Transverse colon (tissue), 3 donors: ENCODE measurements at regions not wholly inside any gene's neighbourhood (a gene's known extent, or its start where the extent isn't known, plus 50 kb on each side); places are given as distances from the start of the nearest gene placed in this dataset.

ENCODE experiments used
- CTCF ChIP-seq, 5 experiments: fragments of 200-600 bp in 3 of 5; fragments of 450-650 bp in 2 of 5; sonication (generic) in 3 of 5; IDR thresholded peaks; 1 replicate in 2 of 5; 2 replicates in 3 of 5; pipeline ENCODE4 v1.5.1; 2016 to 2017; ENCODE audit warnings: antibody characterized with exemption in 5 of 5, inconsistent platforms in 3 of 5, mild to moderate bottlenecking in 2 of 5, moderate library complexity in 1 of 5
- EP300 ChIP-seq: sonication (generic); formaldehyde crosslinking; IDR thresholded peaks from one replicate; pipeline ENCODE4 v1.6.1; 2017; ENCODE audit warnings: antibody characterized with exemption, low read depth
- POLR2A ChIP-seq: fragments of 450-650 bp; IDR thresholded peaks from one replicate; pipeline ENCODE4 v1.6.1; 2016; ENCODE audit warnings: antibody characterized with exemption, mild to moderate bottlenecking, moderate library complexity

GRCh38 chr4:43992552-43992951 is 456.1 kb downstream of the KCTD8 start:
- TF ChIP-seq CTCF (IDR thresholded peaks at IDR 0.05) (no peak), POLR2A (no peak), EP300 (no peak)
